ENCODE measurements at regions not wholly inside any gene's neighbourhood (a gene's known extent, or its start where the extent isn't known, plus 50 kb on each side); places are given as distances from the start of the nearest gene placed in this dataset.

DNA sequence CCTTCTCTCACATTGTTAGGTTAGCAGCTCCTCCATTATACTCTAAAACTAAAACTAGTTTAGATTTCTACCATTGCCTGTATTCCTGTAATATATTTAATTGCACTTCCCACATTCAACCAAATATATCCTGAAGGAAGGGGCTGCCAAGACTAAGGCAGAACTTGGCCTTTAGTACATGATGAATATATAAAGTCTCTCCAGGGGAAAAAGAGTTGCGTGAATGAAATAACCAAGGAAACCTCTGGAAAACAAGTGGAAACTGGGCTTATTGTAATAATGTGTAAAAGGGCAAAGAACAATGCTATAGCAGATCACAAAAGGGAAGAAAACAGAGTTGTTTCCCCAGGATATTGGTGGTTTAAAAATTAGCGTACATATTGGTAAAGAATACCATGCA lies 1012.5 kb upstream of the PRMT6 start:
- no peak overlapping the region for H3K4me3 ChIP-seq (ENCODE audit: low read length)
- H3K36me3 ChIP-seq (ENCODE audit: control insufficient read depth, insufficient read depth, low read length) = no peaks in the 10 kb centered on the region
- H3K27me3 ChIP-seq (ENCODE audit: control insufficient read depth, insufficient read depth, low read length) = no peaks in the 10 kb centered on the region
- H3K27ac ChIP-seq (ENCODE audit: low read length) = no peak overlapping the region
- H3K9me3 ChIP-seq (ENCODE audit: control insufficient read depth, low read depth, low read length) = no peaks in the 10 kb centered on the region
- DNase-seq = no peak
- 90% methylated on average over 2 of the region's 2 CpGs for WGBS (ENCODE audit: insufficient coverage, low lambda C conversion rate)
- H3K4me1 ChIP-seq (ENCODE audit: control insufficient read depth, insufficient read depth, low read length) = no peaks in the 10 kb centered on the region

DNA sequence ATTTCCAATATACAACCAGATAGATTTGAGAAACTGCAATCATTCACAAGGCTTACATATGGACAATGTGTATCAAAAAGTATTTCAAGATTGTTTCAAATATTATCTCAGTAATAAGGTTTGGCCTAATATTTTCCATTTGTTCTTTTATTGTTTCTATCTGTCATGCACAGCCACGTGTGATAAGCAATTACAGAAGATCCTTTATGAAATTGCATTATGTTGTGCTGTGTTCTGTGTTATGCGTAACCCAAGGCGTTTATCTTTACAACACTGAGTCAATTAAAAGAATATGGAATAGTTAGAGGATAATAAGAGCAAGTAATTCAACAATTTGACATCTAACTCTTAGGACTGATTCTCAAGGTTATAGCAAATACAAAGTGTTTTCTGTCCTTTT lies 1009.3 kb upstream of the PRMT6 start:
- H3K27me3 ChIP-seq (ENCODE audit: control insufficient read depth, insufficient read depth, low read length) = no peaks in the 10 kb centered on the region
- no peaks in the 10 kb centered on the region for H3K4me1 ChIP-seq (ENCODE audit: control insufficient read depth, insufficient read depth, low read length)
- no peak for DNase-seq
- no peak overlapping the region for H3K27ac ChIP-seq (ENCODE audit: low read length)
- no CpG with 5 or more reads among the region's 3 CpGs for WGBS (ENCODE audit: insufficient coverage, low lambda C conversion rate)
- H3K36me3 ChIP-seq (ENCODE audit: control insufficient read depth, insufficient read depth, low read length) = no peaks in the 10 kb centered on the region
- H3K9me3 ChIP-seq (ENCODE audit: control insufficient read depth, low read depth, low read length) = no peaks in the 10 kb centered on the region
- no peak overlapping the region for H3K4me3 ChIP-seq (ENCODE audit: low read length)

DNA sequence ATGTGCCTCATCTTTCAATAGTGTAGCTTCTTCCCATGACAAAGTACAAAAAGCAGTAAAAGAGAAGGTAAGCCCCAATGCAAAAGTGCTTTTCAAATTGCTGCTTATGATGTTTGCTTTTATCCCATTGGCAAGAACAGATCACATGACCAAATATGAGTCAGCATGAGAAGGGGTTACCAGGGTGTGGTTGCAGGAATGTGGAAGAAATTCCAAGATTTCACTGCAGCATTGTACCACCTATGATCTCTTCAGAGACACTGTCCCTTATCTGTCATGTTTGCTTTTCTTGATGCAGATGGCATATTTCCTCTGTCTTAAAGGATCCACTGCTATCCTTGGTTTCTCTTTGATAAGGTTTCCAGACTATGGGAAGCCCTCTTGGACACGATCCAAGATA lies 1006.9 kb upstream of the PRMT6 start:
- Histone ChIP-seq H3K27ac (ENCODE audit: low read length) (no peak overlapping the region), H3K27me3 (ENCODE audit: control insufficient read depth, insufficient read depth, low read length) (no peaks in the 10 kb centered on the region), H3K9me3 (ENCODE audit: control insufficient read depth, low read depth, low read length) (no peaks in the 10 kb centered on the region), H3K4me3 (ENCODE audit: low read length) (no peak overlapping the region), H3K36me3 (ENCODE audit: control insufficient read depth, insufficient read depth, low read length) (no peaks in the 10 kb centered on the region), H3K4me1 (ENCODE audit: control insufficient read depth, insufficient read depth, low read length) (no peaks in the 10 kb centered on the region)
- no CpG with 5 or more reads among the region's 1 CpG for WGBS (ENCODE audit: insufficient coverage, low lambda C conversion rate)
- DNase-seq = no peak

DNA sequence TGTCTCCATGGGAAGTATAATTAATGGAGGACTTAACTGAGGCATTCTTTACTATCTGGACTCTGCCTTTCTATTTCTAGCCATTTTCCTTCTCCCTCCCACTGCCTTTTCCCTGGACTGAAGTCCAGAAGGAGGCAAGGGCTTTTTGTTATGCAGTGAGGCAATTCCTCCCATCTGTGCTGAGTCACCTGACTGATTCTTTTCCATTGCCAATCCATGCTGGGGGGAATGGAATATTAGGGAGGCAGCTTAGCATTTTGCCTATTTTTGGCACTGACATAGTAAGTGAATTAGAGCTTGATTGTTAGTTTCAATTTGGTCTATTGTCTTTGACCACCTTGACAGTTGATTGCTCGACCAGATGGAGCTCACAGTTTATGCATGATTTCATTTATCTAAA lies 1000.6 kb upstream of the PRMT6 start:
- Histone ChIP-seq H3K9me3 (ENCODE audit: control insufficient read depth, low read depth, low read length) (no peaks in the 10 kb centered on the region), H3K27ac (ENCODE audit: low read length) (no peak overlapping the region), H3K4me1 (ENCODE audit: control insufficient read depth, insufficient read depth, low read length) (no peaks in the 10 kb centered on the region), H3K36me3 (ENCODE audit: control insufficient read depth, insufficient read depth, low read length) (no peaks in the 10 kb centered on the region), H3K4me3 (ENCODE audit: low read length) (no peak overlapping the region), H3K27me3 (ENCODE audit: control insufficient read depth, insufficient read depth, low read length) (no peaks in the 10 kb centered on the region)
- WGBS (ENCODE audit: insufficient coverage, low lambda C conversion rate) = 83% methylated on average over 1 of the region's 1 CpG
- no peak for DNase-seq

DNA sequence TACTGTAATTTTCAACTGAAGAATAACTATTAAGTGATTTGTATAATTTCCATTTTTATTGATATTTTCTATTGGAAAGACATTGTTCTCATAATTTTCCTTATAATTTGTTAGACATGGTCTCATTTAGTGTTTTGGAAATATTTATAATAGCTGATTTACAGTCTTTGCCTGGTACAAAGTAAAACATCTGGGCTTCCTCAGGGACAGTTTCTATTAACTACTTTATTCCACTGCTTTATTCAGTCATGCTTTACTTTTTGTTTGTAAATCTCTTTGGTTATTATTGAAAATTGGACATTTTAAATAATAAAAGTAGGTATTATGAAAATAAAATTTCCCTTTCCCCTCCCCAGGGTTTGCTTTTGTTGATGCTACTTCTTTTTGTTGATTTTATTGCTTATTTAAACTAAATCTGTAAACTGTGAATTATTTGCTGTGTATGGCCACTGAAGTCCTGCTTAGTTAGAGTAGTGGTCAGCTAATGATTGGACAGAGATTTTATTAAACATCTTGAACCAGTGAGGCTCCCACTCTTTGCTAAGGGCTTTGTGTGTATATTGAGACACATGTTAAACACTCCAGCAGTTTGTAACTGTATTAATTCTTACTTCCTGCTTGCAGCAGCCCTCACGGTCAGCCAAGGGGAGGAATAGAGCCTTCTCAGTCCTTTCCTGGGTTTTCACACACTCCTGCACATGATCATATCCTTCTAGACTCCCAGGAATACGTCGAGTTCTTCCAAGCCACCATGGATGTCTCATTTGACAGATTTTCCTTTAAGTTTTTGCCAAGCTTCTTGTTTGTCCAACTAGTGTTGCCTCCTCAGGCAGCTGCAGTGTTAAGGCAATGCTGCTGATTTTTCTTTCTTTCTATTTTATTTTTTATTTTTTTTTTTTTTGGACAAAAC lies 994.6 kb upstream of the PRMT6 start:
- Histone ChIP-seq H3K9me3 (ENCODE audit: control insufficient read depth, low read depth, low read length) (no peaks in the 10 kb centered on the region), H3K4me1 (ENCODE audit: control insufficient read depth, insufficient read depth, low read length) (no peaks in the 10 kb centered on the region), H3K27ac (ENCODE audit: low read length) (no peak overlapping the region), H3K27me3 (ENCODE audit: control insufficient read depth, insufficient read depth, low read length) (no peaks in the 10 kb centered on the region), H3K36me3 (ENCODE audit: control insufficient read depth, insufficient read depth, low read length) (no peaks in the 10 kb centered on the region), H3K4me3 (ENCODE audit: low read length) (no peak overlapping the region)
- no peak for DNase-seq
- 80% methylated on average over 1 of the region's 3 CpGs for WGBS (ENCODE audit: insufficient coverage, low lambda C conversion rate)

DNA sequence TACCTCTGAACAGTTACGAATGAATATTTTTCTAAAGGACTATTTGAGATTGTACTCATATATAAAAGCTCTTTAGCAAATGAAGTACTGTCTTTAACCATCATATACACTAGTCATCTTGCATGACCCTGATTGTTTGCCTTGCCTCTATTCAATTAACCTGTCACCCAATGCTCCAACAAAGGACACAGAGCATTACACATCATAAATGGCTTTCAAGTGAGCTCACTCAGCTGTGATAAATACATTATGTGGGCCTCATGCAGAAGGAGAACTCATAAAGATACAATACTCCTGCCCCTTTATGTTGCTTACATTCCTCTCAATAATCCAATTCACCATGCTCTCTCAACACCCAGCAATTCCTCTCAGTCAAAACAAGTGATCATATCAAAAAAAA lies 993.0 kb upstream of the PRMT6 start:
- H3K27me3 ChIP-seq (ENCODE audit: control insufficient read depth, insufficient read depth, low read length) = no peaks in the 10 kb centered on the region
- 86% methylated on average over 1 of the region's 1 CpG for WGBS (ENCODE audit: insufficient coverage, low lambda C conversion rate)
- H3K9me3 ChIP-seq (ENCODE audit: control insufficient read depth, low read depth, low read length) = no peaks in the 10 kb centered on the region
- H3K27ac ChIP-seq (ENCODE audit: low read length) = no peak overlapping the region
- H3K4me1 ChIP-seq (ENCODE audit: control insufficient read depth, insufficient read depth, low read length) = no peaks in the 10 kb centered on the region
- H3K36me3 ChIP-seq (ENCODE audit: control insufficient read depth, insufficient read depth, low read length) = no peaks in the 10 kb centered on the region
- no peak for DNase-seq
- no peak overlapping the region for H3K4me3 ChIP-seq (ENCODE audit: low read length)

DNA sequence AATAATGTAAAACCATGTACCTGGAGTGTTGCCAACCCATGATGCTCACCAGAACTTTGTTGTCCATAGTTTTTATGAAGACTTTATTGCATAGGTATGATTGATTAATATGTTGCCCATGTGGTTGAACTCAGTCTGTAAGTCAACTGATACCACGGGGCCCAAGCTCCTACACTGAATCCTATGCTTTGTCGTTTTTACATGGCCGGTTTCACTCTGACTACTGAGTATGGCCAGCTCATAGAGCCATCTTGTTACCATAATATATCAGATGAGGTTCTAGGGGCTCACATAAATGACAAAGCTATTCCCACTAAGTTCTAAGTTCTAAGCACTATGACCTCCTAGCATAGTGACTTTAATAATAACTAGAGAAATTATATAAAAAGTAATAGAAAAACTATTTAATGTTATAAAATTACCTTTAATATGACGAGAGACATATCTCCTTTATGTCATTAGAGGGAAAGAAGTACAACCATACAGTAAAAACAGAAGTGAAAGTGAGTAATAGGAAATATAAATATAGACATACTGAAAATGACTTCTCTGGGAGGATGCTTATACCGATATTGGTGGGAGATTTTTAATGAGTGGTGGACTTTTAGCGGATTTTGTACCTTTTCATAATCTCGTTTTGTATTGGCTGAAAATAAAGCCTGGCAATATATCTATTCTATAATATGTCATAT lies 983.4 kb upstream of the PRMT6 start:
- Histone ChIP-seq H3K9me3 (ENCODE audit: control insufficient read depth, low read depth, low read length) (no peaks in the 10 kb centered on the region), H3K4me1 (ENCODE audit: control insufficient read depth, insufficient read depth, low read length) (no peaks in the 10 kb centered on the region), H3K27me3 (ENCODE audit: control insufficient read depth, insufficient read depth, low read length) (no peaks in the 10 kb centered on the region), H3K4me3 (ENCODE audit: low read length) (no peak overlapping the region), H3K36me3 (ENCODE audit: control insufficient read depth, insufficient read depth, low read length) (no peaks in the 10 kb centered on the region), H3K27ac (ENCODE audit: low read length) (no peak overlapping the region)
- DNase-seq = no peak
- 76% methylated on average over 4 of the region's 7 CpGs for WGBS (ENCODE audit: insufficient coverage, low lambda C conversion rate)

DNA sequence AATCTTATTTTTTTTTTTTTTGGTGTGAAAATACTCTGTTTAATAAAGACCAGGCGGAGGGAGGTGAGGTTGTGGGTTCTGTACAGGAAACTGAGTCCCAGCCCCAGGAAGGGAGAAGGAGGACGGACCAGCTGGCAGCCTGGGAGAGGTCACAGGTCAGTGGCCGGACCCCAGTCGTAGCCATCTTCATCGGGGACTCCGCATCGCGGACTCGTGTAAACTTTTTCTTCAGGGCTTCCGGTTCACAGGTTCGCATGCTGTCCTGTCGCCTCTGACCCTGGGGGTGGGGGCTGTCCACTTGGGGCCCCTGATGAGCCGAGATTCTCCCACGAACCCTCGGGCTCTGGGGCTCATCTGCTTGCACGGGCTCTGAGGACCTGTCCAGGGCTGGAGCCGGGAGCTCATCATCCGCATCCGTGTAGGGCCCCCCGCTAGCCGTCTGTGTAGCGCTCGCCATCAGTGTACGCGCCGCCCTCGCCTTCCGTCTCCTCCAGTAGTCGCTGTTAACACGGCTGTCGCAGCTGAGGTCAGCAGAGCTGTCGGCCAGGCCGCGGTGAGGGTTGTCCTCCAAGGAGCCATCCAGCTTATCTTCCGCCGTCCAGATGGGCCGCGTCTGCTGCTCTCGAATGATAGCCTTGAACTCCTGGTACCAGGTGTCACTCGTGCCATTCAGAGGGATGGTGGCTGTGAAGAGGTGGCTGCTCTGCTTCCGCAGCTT lies 975.7 kb upstream of the PRMT6 start:
- no CpG with 5 or more reads among the region's 41 CpGs for WGBS (ENCODE audit: insufficient coverage, low lambda C conversion rate)
- peaks cover 2% of the 10 kb centered on the region for H3K9me3 ChIP-seq (ENCODE audit: control insufficient read depth, low read depth, low read length)
- H3K4me1 ChIP-seq (ENCODE audit: control insufficient read depth, insufficient read depth, low read length) = no peaks in the 10 kb centered on the region
- peaks cover 5% of the 10 kb centered on the region for H3K27me3 ChIP-seq (ENCODE audit: control insufficient read depth, insufficient read depth, low read length)
- no peak overlapping the region for H3K27ac ChIP-seq (ENCODE audit: low read length)
- no peak for DNase-seq
- no peaks in the 10 kb centered on the region for H3K36me3 ChIP-seq (ENCODE audit: control insufficient read depth, insufficient read depth, low read length)
- H3K4me3 ChIP-seq (ENCODE audit: low read length) = no peak overlapping the region

DNA sequence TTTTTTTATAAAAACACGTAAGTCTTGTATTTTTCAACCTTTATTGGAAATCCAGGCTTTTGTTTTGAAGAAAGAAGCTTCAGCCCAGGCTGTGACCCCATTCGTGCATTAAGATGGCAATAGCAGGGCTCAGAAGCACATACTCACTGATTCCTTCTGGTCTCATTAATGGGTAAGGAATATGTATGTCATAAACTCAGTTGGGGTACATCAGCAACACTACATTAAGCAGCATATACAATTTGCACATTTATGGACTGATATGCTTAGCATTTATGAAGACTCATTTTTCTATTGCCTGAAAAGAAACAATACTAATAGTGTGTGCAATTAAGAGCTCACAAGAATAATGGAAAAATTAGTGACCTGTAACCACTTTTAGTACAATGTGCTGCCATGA lies 945.4 kb upstream of the PRMT6 start:
- no peak for DNase-seq
- Histone ChIP-seq H3K27me3 (ENCODE audit: control insufficient read depth, insufficient read depth, low read length) (no peaks in the 10 kb centered on the region), H3K27ac (ENCODE audit: low read length) (no peak overlapping the region), H3K4me1 (ENCODE audit: control insufficient read depth, insufficient read depth, low read length) (no peaks in the 10 kb centered on the region), H3K9me3 (ENCODE audit: control insufficient read depth, low read depth, low read length) (peaks cover 6% of the 10 kb centered on the region), H3K36me3 (ENCODE audit: control insufficient read depth, insufficient read depth, low read length) (no peaks in the 10 kb centered on the region), H3K4me3 (ENCODE audit: low read length) (no peak overlapping the region)
- no CpG with 5 or more reads among the region's 2 CpGs for WGBS (ENCODE audit: insufficient coverage, low lambda C conversion rate)

DNA sequence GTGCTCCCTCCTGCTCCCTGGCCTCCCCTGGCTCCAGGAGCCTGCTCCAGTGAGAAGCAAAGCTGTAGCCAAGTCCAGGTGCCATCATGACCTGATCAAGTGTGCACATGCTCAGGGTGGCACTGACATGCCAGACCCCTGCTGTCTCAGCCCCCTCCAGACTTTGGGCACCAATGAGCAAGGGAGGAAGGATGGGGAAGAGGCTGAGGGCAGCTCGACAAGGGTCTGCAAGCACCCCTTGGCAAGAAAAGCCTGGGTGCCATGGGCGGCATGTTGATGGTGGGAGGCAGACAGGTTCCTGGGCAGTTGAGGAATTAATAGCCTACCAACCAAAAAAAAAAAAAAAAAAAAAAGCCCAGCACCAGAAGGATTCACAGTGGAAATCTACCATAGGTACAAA lies 942.6 kb upstream of the PRMT6 start:
- no peak overlapping the region for H3K27ac ChIP-seq (ENCODE audit: low read length)
- DNase-seq = no peak
- no CpG with 5 or more reads among the region's 2 CpGs for WGBS (ENCODE audit: insufficient coverage, low lambda C conversion rate)

More for the DNA sequence above, 942.6 kb upstream of the PRMT6 start:
- no peak overlapping the region for H3K4me3 ChIP-seq (ENCODE audit: low read length)
- H3K27me3 ChIP-seq (ENCODE audit: control insufficient read depth, insufficient read depth, low read length) = no peaks in the 10 kb centered on the region
- H3K4me1 ChIP-seq (ENCODE audit: control insufficient read depth, insufficient read depth, low read length) = no peaks in the 10 kb centered on the region
- H3K36me3 ChIP-seq (ENCODE audit: control insufficient read depth, insufficient read depth, low read length) = no peaks in the 10 kb centered on the region
- H3K9me3 ChIP-seq (ENCODE audit: control insufficient read depth, low read depth, low read length) = peaks cover 6% of the 10 kb centered on the region

Measured in large intestine (tissue), 3 donors.